ENCODE measurements at regions not wholly inside any gene's neighbourhood (a gene's known extent, or its start where the extent isn't known, plus 50 kb on each side); places are given as distances from the start of the nearest gene placed in this dataset.
A peak's percentile ranks its signal among the peaks of the same experiment; 100 is the strongest.
"Not testable (repeated sequence)": the region's sequence is repeated elsewhere in the genome, so short reads cannot be mapped to it uniquely, and the experiment has no call there.

DNA sequence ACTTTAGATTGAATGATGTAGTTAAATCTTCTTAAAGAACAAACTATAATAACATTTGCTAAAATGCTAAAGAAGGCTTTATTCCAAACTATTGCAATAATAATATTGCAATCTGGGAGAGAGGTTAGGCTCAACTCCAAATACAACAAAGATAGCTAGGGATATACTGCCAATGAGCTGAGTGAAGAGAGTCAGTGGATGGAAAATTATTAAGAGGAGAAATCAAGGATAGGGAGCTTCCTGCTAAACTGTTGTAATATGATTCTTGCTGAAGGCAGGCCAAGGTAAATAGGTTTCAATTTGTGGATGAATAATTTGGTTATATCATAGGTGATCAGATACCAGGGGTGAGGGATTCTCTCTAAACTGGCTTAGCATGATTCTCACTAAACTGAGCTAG is 1651.5 kb downstream of the EFNA5 start:
- TF ChIP-seq, protein P1, sequence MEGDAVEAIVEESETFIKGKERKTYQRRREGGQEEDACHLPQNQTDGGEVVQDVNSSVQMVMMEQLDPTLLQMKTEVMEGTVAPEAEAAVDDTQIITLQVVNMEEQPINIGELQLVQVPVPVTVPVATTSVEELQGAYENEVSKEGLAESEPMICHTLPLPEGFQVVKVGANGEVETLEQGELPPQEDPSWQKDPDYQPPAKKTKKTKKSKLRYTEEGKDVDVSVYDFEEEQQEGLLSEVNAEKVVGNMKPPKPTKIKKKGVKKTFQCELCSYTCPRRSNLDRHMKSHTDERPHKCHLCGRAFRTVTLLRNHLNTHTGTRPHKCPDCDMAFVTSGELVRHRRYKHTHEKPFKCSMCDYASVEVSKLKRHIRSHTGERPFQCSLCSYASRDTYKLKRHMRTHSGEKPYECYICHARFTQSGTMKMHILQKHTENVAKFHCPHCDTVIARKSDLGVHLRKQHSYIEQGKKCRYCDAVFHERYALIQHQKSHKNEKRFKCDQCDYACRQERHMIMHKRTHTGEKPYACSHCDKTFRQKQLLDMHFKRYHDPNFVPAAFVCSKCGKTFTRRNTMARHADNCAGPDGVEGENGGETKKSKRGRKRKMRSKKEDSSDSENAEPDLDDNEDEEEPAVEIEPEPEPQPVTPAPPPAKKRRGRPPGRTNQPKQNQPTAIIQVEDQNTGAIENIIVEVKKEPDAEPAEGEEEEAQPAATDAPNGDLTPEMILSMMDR (IDR thresholded peaks at IDR 0.05; ENCODE audit: borderline replicate concordance, extremely low read depth, insufficient read depth), result no peak
- FAIRE-seq (no peak), DNase-seq (peak in 1 of 5 donors; percentile 6)
- Histone ChIP-seq H3K4me1 (ENCODE audit: control insufficient read depth in 2 of 3, insufficient read depth in 2 of 3, low read depth in 1 of 3, low read length in 3 of 3) (no peaks in the 10 kb centered on the region), H3K9me3 (ENCODE audit: control insufficient read depth in 2 of 3, insufficient read depth in 1 of 3, low read length in 3 of 3) (no peaks in the 10 kb centered on the region), H3K27me3 (ENCODE audit: control insufficient read depth, insufficient read depth, low read length) (no peaks in the 10 kb centered on the region), H3K36me3 (ENCODE audit: control insufficient read depth in 2 of 3, insufficient read depth in 3 of 3, low read length in 3 of 3) (no peaks in the 10 kb centered on the region), H3K4me3 (ENCODE audit: low read length in 3 of 3) (no peak overlapping the region), H3K27ac (ENCODE audit: low read depth in 2 of 2, low read length in 2 of 2) (no peak overlapping the region), H3K9ac (ENCODE audit: low read length in 3 of 3) (no peak overlapping the region)
- intact Hi-C loops (cut with DNase I), result no loop called here

DNA sequence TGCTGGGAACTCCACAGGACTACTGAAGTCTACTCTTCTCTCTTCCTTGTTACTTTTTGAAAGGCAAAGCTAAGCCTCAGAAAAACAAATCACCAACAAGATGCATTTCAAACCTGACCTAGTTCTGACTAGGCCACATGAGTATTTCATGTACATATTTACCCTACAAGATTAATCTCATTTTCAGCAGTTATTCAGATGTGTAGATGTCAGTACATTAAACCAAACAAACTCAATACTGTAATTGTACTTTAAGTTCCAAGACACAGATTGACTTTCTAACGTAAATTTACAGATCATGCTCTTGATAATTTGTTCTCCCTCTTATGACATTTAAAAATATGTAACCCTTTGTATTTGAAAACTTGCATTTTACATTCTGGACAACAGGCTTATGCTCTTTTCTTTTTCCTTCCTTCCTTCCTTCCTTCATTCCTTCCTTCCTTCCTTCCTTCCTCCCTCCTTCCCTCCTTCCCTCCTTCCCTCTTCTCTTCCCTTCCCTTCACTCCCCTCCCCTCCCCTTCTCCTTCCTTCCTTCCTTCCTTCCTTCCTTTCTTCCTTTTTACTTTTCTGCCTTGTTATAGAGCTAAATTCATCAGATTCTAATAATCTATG is 1653.4 kb downstream of the EFNA5 start:
- Histone ChIP-seq H3K4me1 (ENCODE audit: control insufficient read depth in 2 of 3, insufficient read depth in 2 of 3, low read depth in 1 of 3, low read length in 3 of 3) (no peaks in the 10 kb centered on the region), H3K9ac (ENCODE audit: low read length in 3 of 3) (no peak overlapping the region), H3K4me3 (ENCODE audit: low read length in 3 of 3) (no peak overlapping the region), H3K27ac (ENCODE audit: low read depth in 2 of 2, low read length in 2 of 2) (no peak overlapping the region), H3K9me3 (ENCODE audit: control insufficient read depth in 2 of 3, insufficient read depth in 1 of 3, low read length in 3 of 3) (no peaks in the 10 kb centered on the region), H3K27me3 (ENCODE audit: control insufficient read depth, insufficient read depth, low read length) (no peaks in the 10 kb centered on the region), H3K36me3 (ENCODE audit: control insufficient read depth in 2 of 3, insufficient read depth in 3 of 3, low read length in 3 of 3) (no peaks in the 10 kb centered on the region)
- no peak for DNase-seq
- TF ChIP-seq, protein P1 (IDR thresholded peaks at IDR 0.05; ENCODE audit: borderline replicate concordance, extremely low read depth, insufficient read depth), result no peak
- intact Hi-C loops (cut with DNase I), result no loop called here
- FAIRE-seq, result no peak

DNA sequence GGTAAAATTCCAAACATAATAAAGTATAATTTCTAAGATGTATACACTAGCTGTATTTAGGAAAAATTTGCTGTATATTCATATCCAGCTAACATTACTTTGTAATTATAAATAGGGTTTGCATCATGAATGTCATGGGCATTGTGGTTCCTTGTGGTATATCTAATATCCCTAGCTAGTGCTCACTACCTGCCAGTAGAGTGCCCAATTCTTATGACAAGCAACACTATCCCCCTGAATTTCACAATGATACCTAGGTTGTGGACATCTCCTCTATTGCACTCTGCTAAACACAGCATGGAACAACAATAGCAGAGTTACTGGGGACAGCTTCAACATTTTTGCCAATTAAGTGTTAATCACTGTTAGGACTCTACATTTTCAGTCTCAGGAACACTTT is 1656.5 kb downstream of the EFNA5 start:
- Histone ChIP-seq H3K4me1 (ENCODE audit: control insufficient read depth in 2 of 3, insufficient read depth in 2 of 3, low read depth in 1 of 3, low read length in 3 of 3) (no peaks in the 10 kb centered on the region), H3K27ac (ENCODE audit: low read depth in 2 of 2, low read length in 2 of 2) (no peak overlapping the region), H3K4me3 (ENCODE audit: low read length in 3 of 3) (no peak overlapping the region), H3K9me3 (ENCODE audit: control insufficient read depth in 2 of 3, insufficient read depth in 1 of 3, low read length in 3 of 3) (no peaks in the 10 kb centered on the region), H3K27me3 (ENCODE audit: control insufficient read depth, insufficient read depth, low read length) (no peaks in the 10 kb centered on the region), H3K36me3 (ENCODE audit: control insufficient read depth in 2 of 3, insufficient read depth in 3 of 3, low read length in 3 of 3) (no peaks in the 10 kb centered on the region), H3K9ac (ENCODE audit: low read length in 3 of 3) (no peak overlapping the region)
- DNase-seq (no peak), FAIRE-seq (no peak)
- intact Hi-C loops (cut with DNase I), result no loop called here
- TF ChIP-seq, protein P1 (IDR thresholded peaks at IDR 0.05; ENCODE audit: borderline replicate concordance, extremely low read depth, insufficient read depth), result no peak

DNA sequence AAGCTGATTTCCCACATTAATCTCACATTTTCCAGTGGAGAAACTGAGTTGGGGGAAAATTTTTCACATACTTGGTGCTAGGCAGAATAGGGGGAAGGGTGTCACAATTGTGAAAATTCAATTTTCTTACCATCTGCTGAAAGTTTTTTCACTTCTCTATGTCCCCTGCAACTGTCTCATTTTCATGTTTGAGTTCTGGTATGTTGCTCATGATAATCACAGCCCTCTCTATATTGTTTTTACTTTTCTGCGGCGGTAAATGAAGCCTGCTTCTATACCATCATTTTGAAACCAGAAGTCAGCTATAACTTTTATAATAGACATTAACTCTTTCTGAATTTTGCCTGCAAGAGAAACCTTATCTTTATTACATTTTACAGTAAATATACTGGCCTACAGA is 1664.5 kb downstream of the EFNA5 start:
- FAIRE-seq, result no peak
- no peak overlapping the region for H3K4me3 ChIP-seq (ENCODE audit: low read length in 3 of 3)
- no peaks in the 10 kb centered on the region for H3K27me3 ChIP-seq (ENCODE audit: control insufficient read depth, insufficient read depth, low read length)
- TF ChIP-seq, protein P1 (IDR thresholded peaks at IDR 0.05; ENCODE audit: borderline replicate concordance, extremely low read depth, insufficient read depth), result no peak
- no peaks in the 10 kb centered on the region for H3K4me1 ChIP-seq (ENCODE audit: control insufficient read depth in 2 of 3, insufficient read depth in 2 of 3, low read depth in 1 of 3, low read length in 3 of 3)
- no peaks in the 10 kb centered on the region for H3K9me3 ChIP-seq (ENCODE audit: control insufficient read depth in 2 of 3, insufficient read depth in 1 of 3, low read length in 3 of 3)
- intact Hi-C loops (cut with DNase I), result no loop called here
- H3K36me3 ChIP-seq (ENCODE audit: control insufficient read depth in 2 of 3, insufficient read depth in 3 of 3, low read length in 3 of 3), result no peaks in the 10 kb centered on the region
- no peak overlapping the region for H3K9ac ChIP-seq (ENCODE audit: low read length in 3 of 3)
- no peak overlapping the region for H3K27ac ChIP-seq (ENCODE audit: low read depth in 2 of 2, low read length in 2 of 2)
- DNase-seq, result no peak

DNA sequence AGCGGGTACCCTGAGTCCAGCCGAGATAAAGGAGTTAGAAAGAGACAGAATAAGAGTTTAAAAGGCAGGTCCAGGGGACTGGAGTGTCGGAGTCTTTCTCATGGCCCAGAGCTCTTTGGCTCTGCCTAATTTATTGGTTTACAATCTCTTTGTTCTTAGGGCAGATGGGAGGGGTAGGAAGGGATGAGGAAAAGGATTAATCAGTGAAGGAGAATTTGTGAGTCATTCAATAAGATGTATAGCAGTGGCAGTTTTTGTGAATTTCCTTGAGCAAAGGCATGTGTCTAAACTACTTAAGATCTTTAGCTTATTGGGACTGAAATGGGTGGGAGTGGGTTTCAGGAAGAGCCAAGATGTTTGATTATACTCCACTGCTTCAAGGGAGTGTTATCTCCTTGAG is 1671.7 kb downstream of the EFNA5 start:
- H3K27me3 ChIP-seq (ENCODE audit: control insufficient read depth, insufficient read depth, low read length); FAIRE-seq; H3K9ac ChIP-seq (ENCODE audit: low read length in 3 of 3); intact Hi-C loops (cut with DNase I); H3K4me1 ChIP-seq (ENCODE audit: control insufficient read depth in 2 of 3, insufficient read depth in 2 of 3, low read depth in 1 of 3, low read length in 3 of 3); H3K4me3 ChIP-seq (ENCODE audit: low read length in 3 of 3); H3K9me3 ChIP-seq (ENCODE audit: control insufficient read depth in 2 of 3, insufficient read depth in 1 of 3, low read length in 3 of 3); H3K27ac ChIP-seq (ENCODE audit: low read depth in 2 of 2, low read length in 2 of 2); DNase-seq; H3K36me3 ChIP-seq (ENCODE audit: control insufficient read depth in 2 of 3, insufficient read depth in 3 of 3, low read length in 3 of 3): not testable (repeated sequence)
